RWPE2 (cell line): ENCODE measurements at regions not wholly inside any gene's neighbourhood (a gene's known extent, or its start where the extent isn't known, plus 50 kb on each side); places are given as distances from the start of the nearest gene placed in this dataset.
"Not testable (repeated sequence)": the region's sequence is repeated elsewhere in the genome, so short reads cannot be mapped to it uniquely, and the experiment has no call there.

Experiments used
- ATAC-seq: fragments of 200-7000 bp; cut with Tn5 transposase; 3 replicates; pipeline ENCODE4 v1.9.1; 2021; ENCODE audit warnings: low read depth
- DNase-seq: peaks from one replicate; pipeline ENCODE4 v3.0.0-alpha.2; 2020; ENCODE audit warnings: low spot score
- H3K27ac ChIP-seq: fragments of 450-650 bp; 2 replicates; pipeline ENCODE4 v1.5.1; 2017; ENCODE audit warnings: mild to moderate bottlenecking; ENCODE audit not compliant: poor library complexity, severe bottlenecking
- H3K27me3 ChIP-seq: fragments of 250-450 bp; sonication (Bioruptor Pico); 2 replicates; pipeline ENCODE4 v1.5.1; 2021; ENCODE audit warnings: mild to moderate bottlenecking, moderate library complexity; ENCODE audit not compliant: insufficient read depth, poor library complexity, severe bottlenecking
- H3K36me3 ChIP-seq: fragments of 250-450 bp; sonication (Bioruptor Pico); 2 replicates; pipeline ENCODE4 v1.5.1; 2020; ENCODE audit warnings: low read depth, mild to moderate bottlenecking, moderate library complexity
- H3K4me1 ChIP-seq: fragments of 250-450 bp; sonication (Bioruptor Pico); 2 replicates; pipeline ENCODE4 v1.5.1; 2021; ENCODE audit warnings: mild to moderate bottlenecking, moderate library complexity; ENCODE audit not compliant: insufficient read depth, poor library complexity, severe bottlenecking
- H3K4me3 ChIP-seq: fragments of 250-450 bp; sonication (Bioruptor Pico); 2 replicates; pipeline ENCODE4 v1.5.1; 2021; ENCODE audit warnings: mild to moderate bottlenecking, moderate library complexity; ENCODE audit not compliant: severe bottlenecking
- H3K9me3 ChIP-seq: fragments of 250-450 bp; sonication (Bioruptor Pico); 2 replicates; pipeline ENCODE4 v1.5.1; 2021; ENCODE audit warnings: mild to moderate bottlenecking, moderate library complexity; ENCODE audit not compliant: severe bottlenecking

DNA sequence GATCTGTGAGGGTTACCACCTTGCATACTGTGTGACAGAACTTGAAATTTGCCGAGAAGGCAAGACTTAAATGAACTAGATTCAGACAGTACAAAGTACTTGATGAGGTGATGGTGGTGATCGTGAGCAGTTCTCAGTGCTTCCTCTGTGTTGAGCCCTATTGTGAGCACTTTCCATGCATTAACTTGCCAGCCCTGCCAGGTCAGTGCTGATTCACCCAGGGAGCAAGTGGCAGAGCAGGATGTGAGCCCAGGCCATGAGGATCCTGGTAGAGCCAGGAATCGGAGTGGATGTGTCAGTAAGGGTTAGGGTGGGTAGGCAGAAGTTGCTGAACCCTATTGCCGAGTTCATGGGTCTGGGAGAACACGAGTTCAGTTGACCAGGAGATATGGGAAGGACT is 4545.7 kb upstream of the TPTE start:
- not testable (repeated sequence) for H3K27ac ChIP-seq, H3K9me3 ChIP-seq, DNase-seq, H3K36me3 ChIP-seq, H3K27me3 ChIP-seq, H3K4me3 ChIP-seq, H3K4me1 ChIP-seq
- peak; percentile 72 for ATAC-seq

DNA sequence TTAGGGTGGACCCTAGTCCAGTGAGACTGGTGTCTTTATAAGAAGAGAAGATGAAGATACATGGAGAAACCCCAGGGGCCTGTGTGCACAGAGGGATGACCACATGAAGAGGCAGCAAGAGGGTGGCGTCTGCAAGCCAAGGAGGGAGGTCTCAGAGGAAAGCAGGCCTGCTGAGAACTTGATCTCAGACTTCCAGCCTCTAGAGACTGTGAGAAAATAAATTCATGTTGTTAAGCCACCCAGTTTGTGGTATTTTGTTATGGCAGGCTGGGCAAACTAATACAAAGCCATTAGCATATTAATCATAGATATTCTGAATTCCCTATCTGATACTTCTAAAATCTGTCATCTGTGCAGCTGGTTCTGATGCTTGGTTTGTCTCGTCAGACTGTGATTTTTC is 4523.8 kb upstream of the TPTE start:
- not testable (repeated sequence) for H3K27me3 ChIP-seq, H3K4me1 ChIP-seq, H3K27ac ChIP-seq, ATAC-seq, H3K9me3 ChIP-seq, H3K36me3 ChIP-seq, DNase-seq, H3K4me3 ChIP-seq

DNA sequence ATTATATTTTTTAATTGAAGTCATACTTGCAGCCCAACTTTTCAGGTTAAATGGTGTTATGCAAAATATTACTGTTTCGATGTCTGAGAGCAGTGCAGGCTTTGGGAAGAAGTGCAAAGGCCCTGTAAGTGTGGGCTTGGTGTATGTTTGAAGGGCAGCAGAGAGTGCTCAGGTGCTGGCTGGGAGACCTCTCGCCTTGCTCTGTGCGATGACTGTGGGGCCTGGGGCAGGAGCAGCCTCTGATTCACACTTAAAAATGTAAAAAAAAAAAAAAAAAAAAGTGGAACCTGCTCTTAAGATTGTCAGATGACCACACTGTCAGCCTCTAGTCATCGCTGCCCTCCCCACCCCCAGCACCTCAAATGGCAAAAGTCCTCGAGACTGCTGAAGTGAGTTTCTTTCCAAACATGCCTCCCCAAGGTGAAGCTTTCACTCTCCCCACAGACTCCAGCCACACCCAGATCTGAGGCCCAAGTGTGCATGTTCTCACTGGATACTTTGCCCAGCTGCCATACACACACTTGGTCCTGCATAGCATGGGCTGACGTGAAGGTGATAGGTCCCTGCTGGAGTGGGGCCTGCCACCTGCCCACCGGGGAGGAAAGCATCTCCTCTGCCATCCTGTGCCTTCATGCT is 4505.8 kb upstream of the TPTE start:
- not testable (repeated sequence) for DNase-seq, H3K4me3 ChIP-seq, H3K9me3 ChIP-seq, H3K27ac ChIP-seq, H3K4me1 ChIP-seq, H3K27me3 ChIP-seq, H3K36me3 ChIP-seq
- ATAC-seq = peak; percentile 77

GRCh38 chr21:6020460-6020859 is 4500.9 kb upstream of the TPTE start:
- DNase-seq, H3K36me3 ChIP-seq, H3K27ac ChIP-seq, H3K27me3 ChIP-seq, H3K4me1 ChIP-seq, H3K9me3 ChIP-seq, H3K4me3 ChIP-seq: not testable (repeated sequence)
- ATAC-seq = peak; percentile 74

GRCh38 chr21:6020953-6021716 is 4500.2 kb upstream of the TPTE start:
- peak; percentile 66 for ATAC-seq
- not testable (repeated sequence) for H3K36me3 ChIP-seq

DNA sequence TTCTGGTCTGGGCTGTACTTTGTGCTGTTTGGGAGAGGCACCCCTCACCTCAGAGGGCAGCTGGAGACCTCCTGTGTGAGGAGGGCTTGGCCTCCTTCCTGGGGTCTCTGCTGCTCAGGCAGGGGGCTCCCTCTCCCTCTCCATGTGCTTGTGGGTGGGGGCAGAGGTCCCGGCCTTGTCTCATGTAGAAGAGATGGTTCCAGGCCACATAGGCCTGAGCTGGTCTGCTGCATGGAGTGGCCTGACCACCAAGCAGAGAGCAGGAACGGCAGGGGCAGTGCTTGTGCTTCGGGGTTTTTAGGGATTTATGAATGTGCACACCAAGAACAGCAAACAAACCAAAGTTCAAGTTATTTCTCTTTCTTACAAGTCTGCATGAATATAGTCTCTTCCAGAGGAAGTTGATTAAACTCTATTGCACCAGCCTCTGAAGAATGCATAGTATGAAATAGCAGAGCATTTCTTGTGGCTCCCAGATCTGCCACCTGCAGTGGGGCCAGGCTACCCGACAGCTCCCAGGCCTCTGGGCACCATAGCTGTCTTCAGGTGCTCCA is 4499.6 kb upstream of the TPTE start:
- H3K36me3 ChIP-seq, H3K27ac ChIP-seq, H3K4me1 ChIP-seq, ATAC-seq, DNase-seq, H3K9me3 ChIP-seq, H3K4me3 ChIP-seq, H3K27me3 ChIP-seq: not testable (repeated sequence)

More at GRCh38 chr21:6020953-6021716, 4500.2 kb upstream of the TPTE start:
- H3K9me3 ChIP-seq, H3K27me3 ChIP-seq, H3K27ac ChIP-seq, H3K4me1 ChIP-seq, H3K4me3 ChIP-seq, DNase-seq: not testable (repeated sequence)

GRCh38 chr21:6023331-6023730 is 4498.1 kb upstream of the TPTE start:
- H3K36me3 ChIP-seq, H3K27me3 ChIP-seq, H3K4me3 ChIP-seq, H3K4me1 ChIP-seq, H3K9me3 ChIP-seq, ATAC-seq, DNase-seq, H3K27ac ChIP-seq: not testable (repeated sequence)

GRCh38 chr21:6025139-6025538 is 4496.2 kb upstream of the TPTE start:
- H3K9me3 ChIP-seq, H3K36me3 ChIP-seq, H3K27ac ChIP-seq, ATAC-seq, DNase-seq, H3K27me3 ChIP-seq, H3K4me1 ChIP-seq, H3K4me3 ChIP-seq: not testable (repeated sequence)

DNA sequence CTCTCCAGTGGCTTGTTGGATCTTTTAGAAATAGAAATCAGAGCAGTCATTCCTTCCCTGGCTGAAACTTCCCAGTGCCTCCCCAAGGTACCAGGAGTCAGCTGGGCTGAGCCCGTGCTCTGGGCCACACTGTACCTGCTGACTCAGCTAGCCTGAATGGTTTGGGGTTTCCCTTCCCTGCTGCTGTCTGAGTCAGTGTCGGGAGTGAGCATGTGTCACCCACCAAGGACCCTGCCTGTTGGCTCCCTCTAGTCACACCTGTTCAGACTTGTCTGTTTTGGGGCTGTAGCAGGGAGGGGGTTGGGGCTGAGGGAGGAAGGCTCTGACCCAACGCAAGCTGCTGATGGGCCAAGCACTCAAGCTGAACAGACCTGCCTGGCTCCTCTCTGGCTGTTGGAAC is 4493.9 kb upstream of the TPTE start:
- not testable (repeated sequence) for H3K36me3 ChIP-seq

GRCh38 chr21:6034124-6034678 is 4487.2 kb upstream of the TPTE start:
- not testable (repeated sequence) for ATAC-seq, DNase-seq

More for the DNA sequence above, 4493.9 kb upstream of the TPTE start:
- ATAC-seq = peak; percentile 97
- H3K27ac ChIP-seq, H3K9me3 ChIP-seq, H3K4me3 ChIP-seq, H3K4me1 ChIP-seq, H3K27me3 ChIP-seq, DNase-seq: not testable (repeated sequence)

DNA sequence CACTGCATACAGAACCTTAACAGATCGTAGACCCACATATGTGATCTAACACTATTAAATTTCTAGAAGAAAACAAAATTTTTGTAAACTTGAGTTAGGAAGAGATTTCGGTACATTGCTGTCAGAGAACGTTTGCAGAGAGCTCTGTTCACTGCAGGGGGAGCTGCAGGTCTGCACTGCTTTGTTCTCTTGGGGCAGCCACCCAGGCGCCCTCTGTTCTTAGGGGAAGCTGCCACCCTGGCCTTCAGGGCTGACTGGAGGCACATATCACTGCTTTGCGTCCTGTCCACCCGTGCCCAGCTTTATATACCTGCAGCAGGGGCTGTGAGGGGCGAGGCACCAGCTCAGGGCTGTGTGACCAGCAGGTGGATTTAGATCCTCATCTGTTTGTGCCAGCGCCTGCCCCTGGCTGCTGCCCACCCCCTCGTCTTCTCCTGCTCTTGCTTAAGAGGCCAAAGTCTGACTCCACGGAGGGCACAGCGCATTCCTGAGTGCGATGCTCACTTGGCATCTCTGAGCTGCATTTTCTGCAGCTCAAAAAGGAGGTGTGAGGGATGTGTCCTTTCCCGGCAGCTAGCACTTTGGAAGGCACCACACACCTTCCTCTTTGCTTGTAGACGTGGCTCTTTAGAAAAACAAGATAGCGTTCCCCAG is 4486.4 kb upstream of the TPTE start:
- not testable (repeated sequence) for H3K36me3 ChIP-seq, H3K27me3 ChIP-seq, DNase-seq, H3K4me3 ChIP-seq, H3K4me1 ChIP-seq, H3K27ac ChIP-seq, H3K9me3 ChIP-seq
- peak; percentile 75 for ATAC-seq

More at GRCh38 chr21:6034124-6034678, 4487.2 kb upstream of the TPTE start:
- H3K36me3 ChIP-seq, H3K4me3 ChIP-seq, H3K27ac ChIP-seq, H3K4me1 ChIP-seq, H3K27me3 ChIP-seq, H3K9me3 ChIP-seq: not testable (repeated sequence)
